H1 (cell line): ENCODE measurements at regions not wholly inside any gene's neighbourhood (a gene's known extent, or its start where the extent isn't known, plus 50 kb on each side); places are given as distances from the start of the nearest gene placed in this dataset.

Experiments
- CTCF ChIA-PET: fragments of 300-600 bp; sonication (Branson Sonifier 250); formaldehyde crosslinking; loops from one replicate; lab custom pipeline; 2021; ENCODE audit not compliant: partially characterized antibody; lab: Charles Lee
- POLR2A ChIA-PET: fragments of 300-600 bp; sonication (Branson Sonifier 250); formaldehyde crosslinking; loops from one replicate; lab custom pipeline; 2021; ENCODE audit warnings: inconsistent platforms; ENCODE audit not compliant: partially characterized antibody; lab: Charles Lee
- DNase-seq, 2 experiments: peaks; one replicate each; pipeline versions ENCODE4 v3.0.0 to v3.0.0-alpha.2; 2010 to 2022; ENCODE audit warnings: low spot score in 2 of 2, low read depth in 1 of 2, mixed read lengths in 1 of 2
- FAIRE-seq: peaks from 2 replicates; lab custom pipeline; 2011; peaks lifted over from hg19 to GRCh38; lab: Jason Lieb, UNC
- H2AFZ ChIP-seq: 2 replicates; pipeline ENCODE4 v1.8.1; 2012; ENCODE audit warnings: low read length, inconsistent platforms
- H2AK5ac ChIP-seq: 2 replicates; pipeline ENCODE4 v1.6.1; 2013; ENCODE audit warnings: low read depth, low read length
- H2BK120ac ChIP-seq: replicated peaks from 2 replicates; pipeline ENCODE3; 2013; ENCODE audit warnings: low read depth, low read length, inconsistent platforms
- H2BK12ac ChIP-seq: 2 replicates; pipeline ENCODE4 v1.6.1; 2013; ENCODE audit warnings: low read depth, low read length
- H2BK15ac ChIP-seq: 2 replicates; pipeline ENCODE4 v1.6.1; 2013; ENCODE audit warnings: low read length
- H2BK20ac ChIP-seq: 2 replicates; pipeline ENCODE4 v1.6.1; 2013; ENCODE audit warnings: low read length
- H2BK5ac ChIP-seq: 2 replicates; pipeline ENCODE4 v1.6.1; 2013; ENCODE audit warnings: low read depth, low read length
- H3K14ac ChIP-seq: 2 replicates; pipeline ENCODE4 v1.6.1; 2013; ENCODE audit warnings: inconsistent platforms; ENCODE audit not compliant: insufficient read length
- H3K18ac ChIP-seq: 2 replicates; pipeline ENCODE4 v1.6.1; 2013; ENCODE audit warnings: low read length; ENCODE audit errors: extremely low read depth
- H3K23ac ChIP-seq: 2 replicates; pipeline ENCODE4 v1.6.1; 2013; ENCODE audit warnings: inconsistent platforms; ENCODE audit not compliant: insufficient read length
- H3K23me2 ChIP-seq: 2 replicates; pipeline ENCODE4 v1.6.1; 2013; ENCODE audit warnings: low read depth, low read length
- H3K27ac ChIP-seq: 2 replicates; pipeline ENCODE4 v1.6.1; 2011; ENCODE audit warnings: low read depth, low read length, inconsistent platforms
- H3K27me3 ChIP-seq, 4 experiments: replicated peaks in 1 of 4; 1 replicate in 1 of 4; 2 replicates in 3 of 4; pipeline versions ENCODE4 v1.6.1 to v1.8.1; 2011 to 2013; ENCODE audit warnings: low read length in 3 of 4, mild to moderate bottlenecking in 3 of 4, inconsistent platforms in 2 of 4, mixed read lengths in 2 of 4, moderate library complexity in 1 of 4; ENCODE audit not compliant: control insufficient read depth in 3 of 4, insufficient read depth in 3 of 4; ENCODE audit errors: extremely low read depth in 1 of 4
- H3K36me3 ChIP-seq, 4 experiments: 2 replicates each; pipeline versions ENCODE4 v1.6.1 to v1.8.1; 2011 to 2013; ENCODE audit warnings: mild to moderate bottlenecking in 4 of 4, low read length in 3 of 4, moderate library complexity in 2 of 4, control low read depth in 1 of 4, inconsistent platforms in 1 of 4; ENCODE audit not compliant: insufficient read depth in 4 of 4, control insufficient read depth in 2 of 4
- H3K4ac ChIP-seq: replicated peaks from 2 replicates; pipeline ENCODE3; 2013; ENCODE audit warnings: low read length, low read depth, mixed read lengths, inconsistent platforms; ENCODE audit not compliant: insufficient read length
- H3K4me1 ChIP-seq, 4 experiments: replicated peaks in 1 of 4; 1 replicate in 1 of 4; 2 replicates in 3 of 4; pipeline versions ENCODE4 v1.6.1 to v1.8.1; 2011 to 2013; ENCODE audit warnings: low read length in 3 of 4, inconsistent platforms in 2 of 4, mixed read lengths in 1 of 4; ENCODE audit not compliant: insufficient read depth in 4 of 4, control insufficient read depth in 3 of 4
- H3K4me2 ChIP-seq, 2 experiments: 2 replicates each; pipeline versions ENCODE4 v1.6.1 to v1.8.1; 2011 to 2013; ENCODE audit warnings: low read depth in 2 of 2, low read length in 2 of 2, control low read depth in 1 of 2, inconsistent platforms in 1 of 2, mild to moderate bottlenecking in 1 of 2; ENCODE audit not compliant: insufficient read depth in 1 of 2
- H3K4me3 ChIP-seq, 4 experiments: fragments of 200-600, 300-600 bp in 1 of 4; sonication (generic), shearing (Covaris generic), sonication (Bioruptor Twin) in 1 of 4; 2 replicates each; pipeline versions ENCODE4 v1.5.1 to v1.8.1; 2011 to 2016; ENCODE audit warnings: low read length in 4 of 4, low read depth in 3 of 4, control low read depth in 2 of 4, inconsistent platforms in 2 of 4, mild to moderate bottlenecking in 2 of 4, mixed read lengths in 1 of 4, moderate library complexity in 1 of 4; ENCODE audit not compliant: insufficient read depth in 2 of 4; ENCODE audit errors: extremely low read depth in 1 of 4
- H3K56ac ChIP-seq: replicated peaks from 2 replicates; pipeline ENCODE3; 2013; ENCODE audit warnings: low read depth, mild to moderate bottlenecking, mixed read lengths, low read length, inconsistent platforms; ENCODE audit not compliant: insufficient read length
- H3K79me1 ChIP-seq: 2 replicates; pipeline ENCODE4 v1.6.1; 2013; ENCODE audit warnings: low read depth, low read length, control low read depth
- H3K79me2 ChIP-seq, 2 experiments: 2 replicates each; pipeline versions ENCODE4 v1.6.1 to v1.8.1; 2012 to 2013; ENCODE audit warnings: low read length in 2 of 2, mild to moderate bottlenecking in 2 of 2, inconsistent platforms in 1 of 2; ENCODE audit not compliant: insufficient read depth in 2 of 2, control insufficient read depth in 1 of 2
- H3K9ac ChIP-seq, 4 experiments: replicated peaks in 1 of 4; 1 replicate in 1 of 4; 2 replicates in 3 of 4; pipeline versions ENCODE4 v1.6.1 to v1.8.1; 2011 to 2013; ENCODE audit warnings: low read depth in 3 of 4, low read length in 3 of 4, control low read depth in 2 of 4, mild to moderate bottlenecking in 2 of 4, moderate library complexity in 2 of 4, inconsistent platforms in 1 of 4; ENCODE audit errors: extremely low read depth in 1 of 4
- H3K9me3 ChIP-seq, 2 experiments: 2 replicates each; pipeline versions ENCODE4 v1.6.1 to v1.8.1; 2012 to 2013; ENCODE audit warnings: mild to moderate bottlenecking in 2 of 2, moderate library complexity in 2 of 2, control low read depth in 1 of 2, inconsistent platforms in 1 of 2, low read depth in 1 of 2, low read length in 1 of 2, mixed read lengths in 1 of 2; ENCODE audit not compliant: insufficient read depth in 2 of 2
- H4K20me1 ChIP-seq, 2 experiments: replicated peaks in 1 of 2; 2 replicates each; pipeline versions ENCODE3 to v1.8.1; 2011 to 2013; ENCODE audit warnings: inconsistent platforms in 2 of 2, low read length in 2 of 2, mild to moderate bottlenecking in 1 of 2; ENCODE audit not compliant: insufficient read depth in 2 of 2, control insufficient read depth in 1 of 2
- H4K5ac ChIP-seq: 2 replicates; pipeline ENCODE4 v1.6.1; 2013; ENCODE audit warnings: low read length, low read depth, mixed read lengths, inconsistent platforms; ENCODE audit not compliant: insufficient read length
- H4K8ac ChIP-seq: 2 replicates; pipeline ENCODE4 v1.8.0; 2013; ENCODE audit warnings: mild to moderate bottlenecking, moderate library complexity, low read length, inconsistent platforms; ENCODE audit not compliant: insufficient read depth; ENCODE audit errors: extremely low read depth
- H4K91ac ChIP-seq: replicated peaks from 2 replicates; pipeline ENCODE3; 2013; ENCODE audit warnings: low read length, mixed read lengths, inconsistent platforms; ENCODE audit not compliant: insufficient read length
- BACH1 ChIP-seq: IDR thresholded peaks from 2 replicates; pipeline ENCODE4 v1.6.1; 2012; ENCODE audit warnings: low read length, improper control_type of control experiment
- BRCA1 ChIP-seq: IDR thresholded peaks from 2 replicates; pipeline ENCODE4 v1.6.1; 2012; ENCODE audit warnings: low read depth, low read length, improper control_type of control experiment
- CBX5 ChIP-seq: fragments of 300-800, 300-1000 bp; sonication (generic); IDR thresholded peaks from 2 replicates; pipeline ENCODE4 v1.7.1; 2016; ENCODE audit warnings: antibody characterized with exemption, low read length, low read depth
- CHD2 ChIP-seq: IDR thresholded peaks from 2 replicates; pipeline ENCODE4 v1.6.1; 2012; ENCODE audit warnings: low read length, improper control_type of control experiment
- FOSL1 ChIP-seq: IDR thresholded peaks from 2 replicates; pipeline ENCODE4 v1.6.1; 2011; ENCODE audit warnings: mild to moderate bottlenecking, low read depth, low read length, moderate library complexity; ENCODE audit not compliant: insufficient read depth
- MAFK ChIP-seq: IDR thresholded peaks from 2 replicates; pipeline ENCODE4 v1.6.1; 2012; ENCODE audit warnings: low read depth, mild to moderate bottlenecking, improper control_type of control experiment, low read length
- PHF8 ChIP-seq: fragments of 200-600 bp; sonication (generic); conservative IDR thresholded peaks from 2 replicates; pipeline ENCODE4 v1.7.1; 2012; ENCODE audit warnings: low read depth, mild to moderate bottlenecking, inconsistent platforms, low read length, moderate library complexity
- POLR2A ChIP-seq, 2 experiments: IDR thresholded peaks; 1 replicate in 1 of 2; 2 replicates in 1 of 2; pipeline ENCODE4 v1.6.1; 2011; ENCODE audit warnings: low read depth in 2 of 2, low read length in 2 of 2, mild to moderate bottlenecking in 2 of 2; ENCODE audit errors: control extremely low read depth in 1 of 2
- SP2 ChIP-seq: IDR thresholded peaks from 2 replicates; pipeline ENCODE4 v1.6.1; 2012; ENCODE audit warnings: mild to moderate bottlenecking, low read length, inconsistent platforms
- TBP ChIP-seq: IDR thresholded peaks from 2 replicates; pipeline ENCODE4 v1.6.1; 2011; ENCODE audit warnings: low read depth, low read length, improper control_type of control experiment
- TEAD4 ChIP-seq: IDR thresholded peaks from 2 replicates; pipeline ENCODE4 v1.6.1; 2012; ENCODE audit warnings: low read depth, low read length, inconsistent platforms, mixed read lengths

DNA sequence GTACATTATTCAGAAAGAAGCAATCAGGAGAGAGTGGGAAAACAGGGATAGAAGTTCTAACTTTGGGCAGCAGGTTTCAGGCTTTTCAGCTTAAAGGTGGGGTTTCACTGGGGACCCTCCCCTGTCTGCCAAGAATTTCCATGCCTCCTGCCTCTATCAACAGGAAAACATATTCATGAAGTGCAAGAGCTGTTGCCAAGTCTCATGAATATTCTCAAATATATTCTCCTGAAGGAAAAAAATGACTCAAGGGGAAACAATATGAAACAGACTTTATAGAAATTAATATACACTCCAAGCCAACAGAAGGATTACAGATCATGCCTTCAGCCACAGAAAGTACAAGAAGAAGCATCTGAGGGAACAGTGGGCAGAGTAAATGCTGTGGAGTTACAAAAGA lies 713.3 kb upstream of the ADAMTS5 start:
- POLR2A ChIA-PET = no interaction called here
- no peak for TF ChIP-seq MAFK
- TF ChIP-seq CHD2 = no peak
- no peak for TF ChIP-seq POLR2A (IDR thresholded peaks at IDR 0.05; ENCODE audit: control extremely low read depth in 1 of 2, low read depth in 2 of 2, low read length in 2 of 2)
- TF ChIP-seq BACH1 = no peak
- TF ChIP-seq BRCA1 = no peak
- no peak for TF ChIP-seq PHF8
- TF ChIP-seq TEAD4 = no peak
- no peak for TF ChIP-seq TBP
- no peak for TF ChIP-seq CBX5
- TF ChIP-seq SP2 = no peak
- no peak for TF ChIP-seq FOSL1
- TF ChIP-seq, all 59 proteins: peak for 0
- no peak overlapping the region for H2AK5ac ChIP-seq
- H2BK12ac ChIP-seq = no peak overlapping the region
- H3K56ac ChIP-seq = no peak overlapping the region
- H3K18ac ChIP-seq = no peak overlapping the region
- no peak overlapping the region for H3K4me2 ChIP-seq
- no peak overlapping the region for H2AFZ ChIP-seq
- no peak overlapping the region for H3K14ac ChIP-seq
- H2BK20ac ChIP-seq = no peak overlapping the region
- H3K4ac ChIP-seq = no peak overlapping the region
- no peak overlapping the region for H4K91ac ChIP-seq
- H3K23ac ChIP-seq = no peak overlapping the region
- no peak overlapping the region for H2BK15ac ChIP-seq
- H4K8ac ChIP-seq = no peak overlapping the region
- CTCF ChIA-PET = no interaction called here
- H3K23me2 ChIP-seq = no peaks in the 10 kb centered on the region
- H3K9ac ChIP-seq = no peak overlapping the region
- no peaks in the 10 kb centered on the region for H3K79me2 ChIP-seq
- no peaks in the 10 kb centered on the region for H3K4me1 ChIP-seq
- no peaks in the 10 kb centered on the region for H3K36me3 ChIP-seq
- no peaks in the 10 kb centered on the region for H3K27me3 ChIP-seq
- H2BK120ac ChIP-seq = no peak overlapping the region
- DNase-seq (no peak), FAIRE-seq (no peak)
- H4K5ac ChIP-seq = no peak overlapping the region
- no peaks in the 10 kb centered on the region for H3K9me3 ChIP-seq
- no peak overlapping the region for H3K4me3 ChIP-seq
- H3K79me1 ChIP-seq = no peaks in the 10 kb centered on the region
- H2BK5ac ChIP-seq = no peak overlapping the region
- no peaks in the 10 kb centered on the region for H4K20me1 ChIP-seq
- no peak overlapping the region for H3K27ac ChIP-seq
